GM18498 (cell line): ENCODE measurements at regions not wholly inside any gene's neighbourhood (a gene's known extent, or its start where the extent isn't known, plus 50 kb on each side); places are given as distances from the start of the nearest gene placed in this dataset.
"Not testable (repeated sequence)": the region's sequence is repeated elsewhere in the genome, so short reads cannot be mapped to it uniquely, and the experiment has no call there.

Experiments
- ATAC-seq: cut with Tn5 transposase; IDR thresholded peaks from one replicate; pipeline ENCODE4 v1.9.1; 2021; ENCODE audit warnings: mild to moderate bottlenecking, moderate library complexity; ENCODE audit not compliant: unreplicated experiment

DNA sequence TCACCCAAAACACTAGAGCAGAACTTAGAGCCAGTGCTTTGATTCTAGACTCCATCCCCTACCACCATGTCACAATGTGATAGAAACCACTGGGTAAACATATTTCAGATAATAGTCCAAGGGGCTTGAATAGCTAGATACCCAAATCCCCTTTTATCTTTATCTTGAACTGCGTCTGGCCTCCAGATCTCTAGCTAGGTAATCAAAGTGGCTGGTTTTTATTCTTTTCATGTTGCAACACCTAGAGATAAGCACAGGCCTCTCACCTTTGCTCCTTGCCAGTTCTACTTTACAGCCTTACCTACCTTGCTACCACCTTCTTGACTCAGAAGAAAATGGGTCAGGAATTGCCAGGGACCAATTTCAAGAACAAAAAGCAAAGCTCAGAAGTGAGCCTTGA is 171.2 kb downstream of the C1D start:
- no peak for ATAC-seq

DNA sequence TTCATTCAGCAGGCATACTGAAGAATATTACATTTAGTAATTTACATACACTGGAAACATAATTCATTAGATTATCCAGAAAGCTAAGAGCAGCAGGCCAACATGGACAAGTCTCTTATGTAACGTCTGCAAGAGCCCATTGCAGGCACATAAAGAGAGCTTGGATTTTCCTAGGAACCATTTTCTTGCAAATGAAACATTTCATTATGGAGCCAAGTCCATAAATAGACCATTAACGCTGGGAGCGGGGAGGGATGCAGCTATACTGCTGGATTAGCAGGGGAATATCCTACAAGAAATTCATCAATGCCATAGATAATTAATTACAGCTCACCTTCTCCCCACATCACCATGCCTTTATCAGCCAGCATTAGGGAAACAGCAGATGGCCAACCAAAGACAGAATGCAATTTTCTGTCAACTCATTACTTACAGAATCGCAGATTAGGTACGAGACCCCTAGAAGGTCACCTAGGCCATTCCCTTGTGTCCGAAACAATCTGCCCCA is 170.4 kb downstream of the C1D start:
- no peak for ATAC-seq

DNA sequence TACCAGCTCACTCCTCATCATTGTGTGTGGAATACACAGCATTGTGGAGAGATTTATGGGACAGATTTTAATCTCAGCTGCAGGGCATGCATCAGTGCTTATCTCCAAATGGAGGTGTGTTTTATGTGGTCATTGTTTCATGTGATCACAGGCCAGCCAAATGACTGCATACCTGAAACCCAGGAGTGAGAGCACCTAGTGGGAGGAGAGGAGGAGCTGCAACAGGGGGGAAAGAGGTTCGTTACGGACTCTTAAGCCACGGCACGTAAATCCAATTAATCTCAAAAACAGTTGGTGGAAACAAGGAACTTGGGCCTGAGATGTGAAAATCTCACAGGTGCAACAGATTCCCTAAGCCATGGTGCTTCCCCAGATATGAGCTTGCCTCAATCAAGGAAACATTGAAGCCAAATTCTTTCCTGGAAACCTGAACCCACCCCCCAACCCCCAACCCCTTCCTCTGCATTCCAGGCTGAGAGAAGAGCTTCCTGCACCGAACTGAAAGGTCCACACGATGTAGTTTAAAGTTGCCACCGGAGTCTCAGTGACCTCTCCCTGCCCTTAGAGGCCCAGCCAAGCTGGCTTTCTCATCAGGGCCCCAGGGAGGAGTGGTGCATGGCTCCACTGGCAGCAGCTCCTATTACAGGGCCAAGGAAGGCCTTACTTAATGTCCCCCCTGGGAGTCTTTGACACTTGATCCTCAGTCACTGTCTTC is 167.4 kb downstream of the C1D start:
- no peak for ATAC-seq

DNA sequence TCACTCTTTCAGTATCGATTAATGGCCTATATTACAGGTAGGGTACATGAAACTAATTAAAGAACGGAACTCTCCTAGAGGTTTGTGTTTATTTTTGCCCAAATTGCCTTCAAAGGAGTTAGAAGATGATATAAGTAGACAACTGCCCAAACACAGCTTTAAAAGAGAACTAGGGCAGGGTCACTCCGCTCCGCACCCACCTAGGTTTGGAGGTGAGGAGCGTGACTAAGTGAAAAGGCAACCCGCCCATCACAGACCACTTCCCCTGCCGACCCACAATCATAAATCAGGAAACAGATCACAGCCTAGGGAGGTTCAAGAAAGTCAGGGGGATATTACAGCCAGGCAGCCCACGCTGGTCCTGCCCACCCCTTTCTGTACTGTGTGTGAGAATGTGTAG is 166.7 kb downstream of the C1D start:
- ATAC-seq: no peak

DNA sequence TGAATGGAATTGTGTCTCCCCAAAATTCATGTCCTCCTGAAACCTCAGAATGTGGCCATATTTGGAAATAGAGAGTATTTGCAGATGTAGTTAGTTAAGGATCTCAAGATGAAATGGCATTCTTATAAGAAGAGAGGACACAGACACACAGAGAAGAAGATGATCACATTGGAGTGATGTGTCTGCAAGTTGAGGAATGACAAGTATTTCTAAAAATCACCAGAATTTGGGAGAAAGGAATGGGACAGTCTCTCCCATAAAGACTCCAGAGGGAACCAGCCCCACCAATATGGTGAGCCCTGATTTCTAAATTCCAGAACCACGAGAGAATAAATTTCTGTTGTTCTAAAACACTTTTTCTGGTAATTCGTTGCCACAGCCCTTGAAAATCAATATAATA is 166.3 kb downstream of the C1D start:
- no peak for ATAC-seq

DNA sequence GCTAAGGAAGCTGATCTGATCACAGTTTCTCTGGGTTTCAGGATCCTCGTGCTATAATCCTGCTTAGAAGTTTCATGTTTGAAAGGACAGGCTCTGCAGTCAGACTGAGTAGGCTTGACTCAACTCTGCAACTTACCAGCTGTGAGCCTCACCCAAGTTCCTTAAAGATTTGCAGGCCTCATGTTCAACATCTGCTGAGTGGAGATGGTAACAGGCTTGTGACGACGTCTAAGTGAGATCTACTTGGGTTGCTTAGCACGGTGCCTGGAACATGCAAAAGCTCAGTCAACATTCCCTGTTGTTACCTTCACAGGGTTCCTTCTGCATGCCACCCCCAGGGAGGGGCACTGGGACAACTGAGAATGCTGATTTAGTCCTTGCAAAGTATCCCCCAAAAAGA is 164.2 kb downstream of the C1D start:
- ATAC-seq: no peak

DNA sequence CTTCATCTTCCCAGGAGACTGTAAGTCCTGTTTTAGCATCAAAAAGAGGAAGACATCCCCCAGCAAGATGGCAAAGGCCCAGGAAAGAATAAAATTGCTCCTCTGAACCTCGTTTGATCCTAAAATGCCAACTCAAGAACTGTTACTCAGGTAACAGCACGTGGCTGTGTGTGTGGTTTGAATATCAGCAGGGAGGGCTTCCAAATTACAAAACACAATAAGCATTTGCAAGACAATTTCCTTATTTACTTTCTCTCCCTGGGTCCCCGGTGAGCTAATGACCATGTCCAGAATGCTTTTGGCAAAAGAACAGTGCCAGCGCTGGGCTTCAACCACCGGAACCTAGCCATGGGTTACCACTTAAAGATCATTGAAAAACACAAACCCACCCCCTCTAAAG is 163.6 kb downstream of the C1D start:
- ATAC-seq: no peak

DNA sequence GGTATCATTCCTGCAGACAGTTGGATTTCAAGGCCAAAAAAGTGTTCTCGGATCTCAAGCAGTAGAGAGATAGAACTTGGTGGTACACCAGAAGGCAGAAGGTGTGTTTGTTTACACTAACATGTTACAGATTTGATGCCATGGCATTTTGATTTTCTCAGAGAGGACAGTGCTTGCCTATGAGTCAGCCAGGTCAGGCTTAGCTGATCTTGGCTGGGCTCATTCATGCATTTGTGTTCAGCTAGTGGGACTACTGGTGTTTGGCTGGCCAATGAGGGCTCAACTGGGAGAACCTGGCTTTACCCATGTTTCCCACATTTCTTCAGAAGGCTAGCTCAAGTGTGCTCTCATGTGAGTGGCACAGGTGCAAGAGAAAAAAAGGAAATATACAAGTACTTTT is 162.0 kb downstream of the C1D start:
- ATAC-seq: no peak

DNA sequence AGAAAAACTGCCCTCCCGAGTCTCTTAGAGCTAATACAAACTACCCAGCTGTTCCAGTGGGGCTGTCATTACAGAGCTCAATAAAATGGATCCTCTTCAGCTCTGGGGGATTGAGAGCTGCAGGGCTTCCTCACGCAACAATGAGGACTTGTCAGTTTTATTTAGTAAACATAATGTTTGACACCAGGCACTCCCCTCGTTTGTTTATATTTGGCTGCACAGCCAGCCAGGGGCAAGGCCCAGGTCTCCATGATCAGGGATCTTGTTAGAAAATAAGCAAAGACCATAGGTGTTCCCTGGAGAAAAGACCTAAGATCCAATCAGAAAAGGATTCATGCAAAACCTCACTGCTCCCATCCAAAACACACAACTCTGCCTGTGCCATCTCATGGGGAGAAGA is 158.2 kb downstream of the C1D start:
- no peak for ATAC-seq

DNA sequence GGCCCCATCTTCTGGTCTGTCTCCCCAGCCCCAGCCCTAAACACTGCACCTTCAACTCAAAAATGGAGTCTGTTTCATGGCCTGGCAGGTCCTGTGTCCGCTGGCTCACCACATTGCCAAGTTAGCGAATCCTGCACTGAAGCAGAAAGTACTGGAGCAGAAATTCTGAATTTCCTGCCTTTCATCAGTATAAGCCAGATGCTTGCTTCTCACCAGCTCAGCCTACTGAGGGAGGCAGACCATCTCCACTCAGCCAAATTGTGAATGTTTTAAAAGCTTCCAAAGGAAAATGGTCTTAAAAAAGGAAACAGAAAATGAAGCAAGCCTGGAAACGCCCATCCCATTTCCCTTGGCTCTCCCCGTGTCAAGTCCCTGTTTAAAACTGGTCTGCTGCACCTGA is 157.8 kb downstream of the C1D start:
- no peak for ATAC-seq

DNA sequence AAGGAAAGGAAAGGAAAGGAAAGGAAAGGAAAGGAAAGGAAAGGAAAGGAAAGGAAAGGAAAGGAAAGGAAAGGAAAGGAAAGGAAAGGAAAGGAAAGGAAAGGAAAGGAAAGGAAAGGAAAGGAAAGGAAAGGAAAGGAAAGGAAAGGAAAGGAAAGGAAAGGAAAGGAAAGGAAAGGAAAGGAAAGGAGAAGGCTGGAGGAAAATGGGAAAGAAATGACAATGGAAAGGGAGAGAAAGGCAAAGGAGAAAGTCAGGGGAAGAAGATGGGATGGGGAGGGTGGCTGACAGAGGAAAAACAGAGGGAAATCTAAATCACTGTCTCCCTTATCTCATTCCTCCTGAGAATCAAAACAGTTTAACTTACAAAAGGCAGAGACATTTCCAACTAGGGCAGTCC is 156.3 kb downstream of the C1D start:
- not testable (repeated sequence) for ATAC-seq

DNA sequence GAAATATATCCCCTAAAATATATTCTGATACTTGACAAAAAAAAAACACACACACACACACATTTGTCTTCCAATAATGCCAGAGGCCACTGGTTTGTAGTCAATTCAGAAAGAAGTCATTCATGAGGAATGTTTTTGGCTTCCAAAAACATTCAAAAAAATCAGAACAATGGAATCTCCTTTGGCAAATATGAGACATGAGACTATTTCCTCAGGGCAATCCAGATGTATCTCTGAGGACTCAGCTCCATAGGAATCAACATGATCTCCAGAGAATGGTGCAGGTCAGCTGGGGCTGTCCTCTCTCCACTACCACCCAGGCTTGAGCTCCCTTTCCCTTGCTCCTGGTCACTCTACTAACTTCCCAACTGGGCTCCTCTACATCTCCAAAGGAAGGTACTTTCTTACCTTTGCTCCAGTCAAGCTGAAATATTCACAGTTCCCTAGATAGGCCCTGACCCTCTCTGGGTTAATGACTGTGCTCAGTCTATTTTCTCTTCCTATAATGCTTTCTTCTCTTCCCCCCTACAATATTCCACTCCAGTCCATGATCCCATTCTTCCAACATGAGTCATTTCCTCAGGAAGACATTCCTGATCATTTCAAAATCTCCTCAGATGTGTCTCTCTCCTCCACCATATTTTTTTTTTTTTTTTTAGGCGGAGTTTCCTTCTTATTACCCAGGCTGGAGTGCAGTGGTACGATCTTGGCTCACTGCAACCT is 145.3 kb downstream of the C1D start:
- ATAC-seq: no peak

DNA sequence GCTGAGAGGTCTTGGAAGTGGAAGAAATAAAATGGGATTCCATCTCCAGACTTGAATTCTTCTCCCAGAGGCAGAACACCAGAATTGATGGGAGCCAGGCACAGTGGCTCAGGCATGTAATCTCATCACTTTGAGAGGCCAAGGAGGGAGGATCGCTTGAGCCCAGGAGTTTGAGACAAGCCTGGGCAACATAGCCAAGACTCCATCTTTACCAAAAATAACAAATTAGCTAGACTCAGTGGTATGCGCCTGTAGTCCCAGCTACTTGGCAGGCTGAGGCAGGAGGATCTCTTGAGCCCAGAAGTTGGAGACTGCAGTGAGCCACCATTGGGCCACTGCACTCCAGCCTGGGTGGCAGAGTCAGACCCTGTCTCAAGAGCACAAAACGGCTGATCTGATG is 144.3 kb downstream of the C1D start:
- ATAC-seq: no peak

DNA sequence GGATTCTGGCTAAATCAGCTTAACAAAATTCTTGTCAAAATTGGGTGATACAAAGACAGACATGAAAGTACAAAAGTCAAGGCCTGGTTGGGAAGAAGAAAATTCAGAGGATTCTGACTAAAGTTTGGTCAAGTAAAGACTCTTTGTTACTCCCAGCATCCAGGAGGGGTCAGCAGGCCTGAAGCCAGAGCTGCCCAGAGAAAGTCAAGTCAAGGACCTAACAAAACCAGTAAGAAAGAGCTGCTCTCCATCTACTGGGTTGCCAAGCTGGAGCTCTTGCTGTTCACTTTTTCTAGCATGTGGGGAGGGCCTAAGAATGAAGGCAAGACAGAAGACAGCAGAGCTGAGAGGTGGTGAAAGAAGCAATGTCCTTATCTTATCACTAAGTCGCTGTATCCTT is 143.3 kb downstream of the C1D start:
- ATAC-seq: no peak

DNA sequence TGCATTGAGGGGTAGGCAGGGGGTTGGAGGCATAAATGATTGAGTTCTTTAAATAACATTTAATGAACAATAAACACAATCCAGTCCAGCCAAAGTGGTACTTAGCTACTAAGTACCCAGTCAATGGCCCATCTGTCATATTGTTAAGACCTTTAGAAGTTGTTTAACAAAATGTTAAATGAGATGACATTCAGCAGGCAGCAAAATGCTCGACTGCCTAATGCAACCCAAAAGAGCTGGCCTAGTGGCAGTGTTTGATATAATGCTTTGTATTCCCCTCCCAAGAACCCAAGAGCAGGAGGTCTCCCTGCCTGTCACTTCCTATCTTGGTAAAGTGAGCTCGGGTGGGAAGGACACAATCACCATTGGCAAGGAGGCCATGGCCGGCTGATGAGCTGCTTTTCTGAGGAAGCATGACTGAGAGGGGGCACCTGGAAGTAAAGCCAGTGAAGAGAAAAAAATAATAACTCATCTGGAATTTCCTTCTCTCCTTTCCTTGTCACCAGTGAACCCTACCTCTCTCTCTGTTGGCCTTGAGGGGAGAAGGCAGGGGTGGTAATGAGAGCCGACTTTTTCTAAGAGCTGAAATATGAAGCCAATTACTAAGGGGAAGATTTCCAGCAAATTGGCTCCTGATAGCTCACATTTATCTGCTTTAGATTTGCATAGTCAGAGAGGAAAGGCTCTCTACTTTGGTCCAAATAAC is 140.6 kb downstream of the C1D start:
- ATAC-seq: no peak

DNA sequence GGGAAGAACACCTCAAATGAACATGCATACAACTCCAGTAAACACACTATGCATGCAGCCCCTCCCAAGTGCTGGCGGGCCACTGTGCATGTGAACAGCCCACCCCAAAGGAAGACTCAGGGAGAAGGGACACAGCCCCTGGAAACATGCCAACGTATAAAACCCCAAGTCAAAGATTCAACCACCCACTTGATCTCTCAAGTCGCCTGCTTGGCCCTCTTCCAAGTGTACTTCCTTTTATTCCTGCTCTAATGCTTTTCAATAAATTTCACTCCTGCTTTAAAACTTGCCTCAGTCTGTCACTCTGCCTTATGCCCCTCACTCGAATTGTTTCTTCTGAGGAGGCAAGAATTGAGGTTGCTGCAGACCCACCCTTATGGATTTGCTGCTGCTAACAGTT is 139.1 kb downstream of the C1D start:
- no peak for ATAC-seq

DNA sequence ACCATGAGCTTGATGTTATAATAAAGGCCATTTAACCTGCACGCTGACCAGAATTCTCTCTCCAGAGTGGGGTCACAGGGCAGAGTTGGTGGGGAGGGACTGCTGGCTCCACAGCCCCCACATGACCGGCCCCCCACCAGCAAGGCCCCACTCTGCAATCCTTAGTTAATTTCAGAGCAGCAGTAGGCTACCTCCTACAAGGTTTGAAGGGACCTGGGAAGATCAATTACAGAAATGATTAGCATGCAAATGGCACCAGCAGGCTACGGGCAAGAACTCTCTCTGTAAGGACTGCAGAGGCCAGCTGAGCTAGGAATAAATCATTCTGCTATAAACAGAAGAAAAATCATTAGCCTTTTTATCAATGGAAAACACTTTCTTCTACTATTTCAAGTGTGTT is 135.3 kb downstream of the C1D start:
- no peak for ATAC-seq

DNA sequence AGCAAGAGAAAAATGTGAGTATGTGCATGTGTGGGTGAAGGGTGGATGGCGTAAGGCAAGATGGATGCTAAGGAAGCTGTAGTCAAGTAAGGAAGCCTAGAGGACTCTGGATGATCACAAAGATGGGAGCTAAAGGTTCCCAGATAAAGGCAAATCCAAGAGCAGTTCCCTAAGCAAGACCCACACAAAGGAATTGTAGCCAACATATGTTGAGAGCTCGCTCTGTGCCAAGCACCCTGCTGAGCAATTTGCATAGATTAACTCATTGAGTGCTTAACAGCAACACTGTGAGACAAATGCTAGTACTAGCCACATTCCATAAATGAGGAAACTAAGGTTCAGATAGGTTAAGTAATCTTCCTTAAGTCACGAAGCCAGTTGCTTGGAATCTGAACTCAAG is 132.6 kb downstream of the C1D start:
- ATAC-seq: no peak

DNA sequence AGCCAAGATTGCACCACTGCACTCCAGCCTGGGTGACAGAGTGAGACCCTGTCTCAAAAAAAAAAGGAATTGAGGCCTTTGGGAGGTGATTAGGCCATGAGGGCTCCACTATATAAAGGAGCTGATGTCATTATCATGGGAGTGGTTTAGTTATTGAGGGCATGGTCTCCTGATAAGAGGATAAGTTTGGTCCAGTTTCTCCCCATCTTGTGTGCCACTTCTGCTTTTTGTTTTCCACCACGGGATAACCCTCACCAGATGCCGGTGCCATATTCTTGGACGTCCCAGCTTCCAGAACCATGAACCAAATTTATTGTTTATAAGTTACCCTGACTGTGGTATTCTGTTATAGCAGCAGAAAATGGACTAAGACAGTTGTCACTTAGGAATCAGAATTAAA is 125.8 kb downstream of the C1D start:
- ATAC-seq: no peak

DNA sequence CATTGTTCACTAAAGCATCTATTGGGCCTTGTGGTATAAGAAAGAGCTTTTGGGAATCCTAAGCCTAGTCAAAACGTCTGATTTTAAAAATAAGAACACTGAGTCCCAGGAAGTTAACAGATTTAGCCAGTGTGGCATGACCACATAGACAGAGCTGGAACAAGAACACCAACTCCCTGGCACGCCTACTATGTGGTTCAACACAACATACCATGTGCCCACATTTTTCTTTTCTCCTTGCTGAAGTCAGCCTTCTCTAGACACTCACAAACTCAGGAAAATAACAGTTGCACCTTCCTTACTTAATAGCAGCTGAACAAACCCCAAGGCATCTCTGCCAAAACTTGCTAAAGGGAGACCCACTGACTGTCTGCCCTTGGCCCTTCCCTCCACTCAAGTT is 124.8 kb downstream of the C1D start:
- no peak for ATAC-seq

DNA sequence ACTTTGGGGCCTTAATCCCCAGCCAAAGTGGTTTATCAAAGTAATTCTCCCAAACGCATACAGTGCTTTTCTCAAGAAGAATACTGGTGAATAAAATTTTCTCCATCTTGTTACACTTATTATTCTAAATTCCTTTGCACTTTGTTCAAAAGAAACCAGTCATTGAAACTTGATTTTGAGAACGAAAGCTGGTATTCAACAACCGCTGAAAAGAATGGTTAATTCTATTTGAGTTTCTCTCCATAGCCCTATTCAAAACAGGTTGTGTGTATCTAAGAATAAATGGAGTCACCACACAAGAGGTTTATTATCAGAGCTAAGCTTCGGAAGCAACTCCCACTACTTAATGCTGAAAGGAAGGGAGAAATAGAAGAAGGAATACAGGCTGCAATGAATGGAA is 117.7 kb downstream of the C1D start:
- ATAC-seq: no peak

DNA sequence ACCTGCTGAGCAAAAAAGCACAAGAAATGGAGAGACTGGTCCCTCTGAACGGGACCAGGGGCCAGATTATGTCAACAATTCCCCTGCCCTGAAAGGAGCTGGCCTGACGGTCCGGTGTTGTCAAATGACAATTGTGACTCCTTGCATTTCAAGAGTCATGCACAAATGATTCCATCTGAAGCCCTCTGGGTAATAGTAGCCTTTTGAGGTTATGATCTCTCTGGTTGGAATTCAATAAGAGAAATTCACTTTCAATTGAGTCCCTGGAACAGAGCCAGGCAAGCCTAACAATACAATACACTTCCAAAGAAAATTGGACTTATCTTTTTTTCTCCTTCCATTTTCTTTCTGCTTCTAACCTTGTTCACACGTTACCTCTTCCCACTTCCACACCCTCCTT is 116.9 kb downstream of the C1D start:
- ATAC-seq: no peak
